Fibroblast of lung (primary cell): ENCODE measurements at regions not wholly inside any gene's neighbourhood (a gene's known extent, or its start where the extent isn't known, plus 50 kb on each side); places are given as distances from the start of the nearest gene placed in this dataset.

Experiments
- EZH2 ChIP-seq: IDR thresholded peaks from 2 replicates; pipeline ENCODE4 v1.5.1; 2012; ENCODE audit warnings: low read length, control low read depth, mild to moderate bottlenecking; ENCODE audit errors: missing control alignments
- TF ChIP-seq, protein P1 (sequence below), 2 donors: IDR thresholded peaks in 1 of 2; conservative IDR thresholded peaks in 1 of 2; 1 replicate in 1 of 2; 2 replicates in 1 of 2; pipeline ENCODE4 v1.5.1; 2011 to 2012; ENCODE audit warnings: low read length in 2 of 2, control low read depth in 1 of 2, inconsistent platforms in 1 of 2, low read depth in 1 of 2, mild to moderate bottlenecking in 1 of 2

DNA sequence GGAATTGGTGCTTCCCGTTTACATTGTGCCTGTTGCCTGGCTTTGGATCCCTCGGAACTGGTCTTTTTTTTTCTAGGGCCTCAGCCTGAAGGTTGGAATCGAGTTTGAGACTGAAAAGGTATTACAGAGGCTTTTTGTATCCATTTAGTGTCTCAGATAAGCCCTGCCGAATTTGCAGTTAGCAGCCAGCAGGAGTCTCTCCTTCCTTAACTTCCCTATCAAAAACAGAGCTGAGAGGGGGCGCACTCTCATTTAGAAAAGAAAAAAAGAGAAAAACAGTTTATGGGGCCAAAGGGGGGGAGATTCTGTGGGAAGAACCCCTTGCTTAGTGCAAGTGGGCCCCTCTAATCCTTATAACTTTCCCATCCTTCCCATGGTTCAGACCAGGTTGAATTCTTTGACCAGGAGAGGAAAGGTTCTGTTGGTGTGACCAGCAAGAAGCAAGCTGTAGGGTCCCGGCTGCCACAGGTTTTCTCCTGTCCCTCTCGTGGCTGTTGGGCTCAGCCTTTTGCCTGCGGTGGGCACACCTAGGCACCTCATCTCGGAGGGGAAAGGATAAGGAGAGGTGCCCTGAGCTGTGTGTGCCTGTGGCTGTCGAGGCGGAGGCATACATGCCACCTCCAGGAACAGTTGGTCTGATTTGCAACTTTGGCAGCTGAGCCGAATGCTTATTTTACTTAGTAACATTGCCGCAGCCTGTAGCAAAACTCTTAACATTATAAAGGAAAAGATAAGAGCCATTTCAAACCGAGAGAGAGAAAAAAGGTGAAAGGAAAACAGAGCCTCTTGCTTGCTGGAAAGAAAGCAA is 565.0 kb upstream of the CNTN5 start:
- TF ChIP-seq, protein P1, sequence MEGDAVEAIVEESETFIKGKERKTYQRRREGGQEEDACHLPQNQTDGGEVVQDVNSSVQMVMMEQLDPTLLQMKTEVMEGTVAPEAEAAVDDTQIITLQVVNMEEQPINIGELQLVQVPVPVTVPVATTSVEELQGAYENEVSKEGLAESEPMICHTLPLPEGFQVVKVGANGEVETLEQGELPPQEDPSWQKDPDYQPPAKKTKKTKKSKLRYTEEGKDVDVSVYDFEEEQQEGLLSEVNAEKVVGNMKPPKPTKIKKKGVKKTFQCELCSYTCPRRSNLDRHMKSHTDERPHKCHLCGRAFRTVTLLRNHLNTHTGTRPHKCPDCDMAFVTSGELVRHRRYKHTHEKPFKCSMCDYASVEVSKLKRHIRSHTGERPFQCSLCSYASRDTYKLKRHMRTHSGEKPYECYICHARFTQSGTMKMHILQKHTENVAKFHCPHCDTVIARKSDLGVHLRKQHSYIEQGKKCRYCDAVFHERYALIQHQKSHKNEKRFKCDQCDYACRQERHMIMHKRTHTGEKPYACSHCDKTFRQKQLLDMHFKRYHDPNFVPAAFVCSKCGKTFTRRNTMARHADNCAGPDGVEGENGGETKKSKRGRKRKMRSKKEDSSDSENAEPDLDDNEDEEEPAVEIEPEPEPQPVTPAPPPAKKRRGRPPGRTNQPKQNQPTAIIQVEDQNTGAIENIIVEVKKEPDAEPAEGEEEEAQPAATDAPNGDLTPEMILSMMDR (conservative IDR thresholded peaks at IDR 0.05 in 1 of 2, IDR thresholded peaks at IDR 0.05 in 1 of 2; ENCODE audit: low read depth in 1 of 2, low read length in 2 of 2), result no peak
- no peak for TF ChIP-seq EZH2
